ENCODE measurements at regions not wholly inside any gene's neighbourhood (a gene's known extent, or its start where the extent isn't known, plus 50 kb on each side); places are given as distances from the start of the nearest gene placed in this dataset.
"Not testable (repeated sequence)": the region's sequence is repeated elsewhere in the genome, so short reads cannot be mapped to it uniquely, and the experiment has no call there.

DNA sequence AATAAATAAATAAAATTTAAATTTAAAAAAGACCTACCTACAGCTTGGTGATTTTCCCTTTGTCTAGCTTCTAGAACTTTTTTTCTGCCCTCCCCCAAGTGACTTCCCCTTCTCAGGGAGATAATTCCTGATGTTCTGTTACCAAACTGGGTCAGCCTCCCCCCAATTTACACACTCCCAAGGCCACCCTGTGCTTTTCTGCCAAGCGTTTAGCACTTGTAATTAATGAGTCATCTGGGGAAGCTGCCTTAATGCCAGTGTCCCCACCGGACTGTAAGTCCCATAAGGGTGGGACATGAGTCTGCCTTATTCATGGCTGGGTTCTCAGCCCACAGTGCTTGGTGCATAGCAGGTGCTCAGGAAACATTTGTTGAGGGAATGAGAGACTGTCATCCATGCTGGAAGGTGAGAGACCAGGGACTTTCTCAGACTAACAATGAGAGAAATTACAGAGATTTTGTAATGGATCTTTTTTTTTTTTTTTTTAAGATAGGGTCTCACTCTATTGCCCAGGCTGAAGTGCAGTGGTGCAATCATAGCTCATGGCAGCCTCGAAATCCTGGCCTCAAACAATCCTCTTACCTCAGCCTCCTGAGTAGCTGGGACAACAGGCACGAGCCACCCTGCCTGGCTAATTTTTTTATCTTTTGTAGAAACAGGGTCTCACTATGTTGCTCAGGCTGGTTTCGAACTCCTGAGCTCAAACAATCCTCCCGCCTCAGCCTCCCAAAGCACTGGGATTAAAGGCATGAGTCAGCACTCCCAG is 106.8 kb downstream of the PHETA1 start:
- Mint-ChIP-seq H3K36me3 (ENCODE audit: low read depth) (no peaks in the 10 kb centered on the region), H3K9me3 (no peaks in the 10 kb centered on the region), H3K4me3 (no peak overlapping the region), H3K4me1 (peaks cover under 1% of the 10 kb centered on the region), H3K27ac (peak overlapping the region in 1 of 3 experiments; percentile 35), H3K27me3 (ENCODE audit: low read depth) (peaks cover 10% of the 10 kb centered on the region)
- TF ChIP-seq, protein P1, sequence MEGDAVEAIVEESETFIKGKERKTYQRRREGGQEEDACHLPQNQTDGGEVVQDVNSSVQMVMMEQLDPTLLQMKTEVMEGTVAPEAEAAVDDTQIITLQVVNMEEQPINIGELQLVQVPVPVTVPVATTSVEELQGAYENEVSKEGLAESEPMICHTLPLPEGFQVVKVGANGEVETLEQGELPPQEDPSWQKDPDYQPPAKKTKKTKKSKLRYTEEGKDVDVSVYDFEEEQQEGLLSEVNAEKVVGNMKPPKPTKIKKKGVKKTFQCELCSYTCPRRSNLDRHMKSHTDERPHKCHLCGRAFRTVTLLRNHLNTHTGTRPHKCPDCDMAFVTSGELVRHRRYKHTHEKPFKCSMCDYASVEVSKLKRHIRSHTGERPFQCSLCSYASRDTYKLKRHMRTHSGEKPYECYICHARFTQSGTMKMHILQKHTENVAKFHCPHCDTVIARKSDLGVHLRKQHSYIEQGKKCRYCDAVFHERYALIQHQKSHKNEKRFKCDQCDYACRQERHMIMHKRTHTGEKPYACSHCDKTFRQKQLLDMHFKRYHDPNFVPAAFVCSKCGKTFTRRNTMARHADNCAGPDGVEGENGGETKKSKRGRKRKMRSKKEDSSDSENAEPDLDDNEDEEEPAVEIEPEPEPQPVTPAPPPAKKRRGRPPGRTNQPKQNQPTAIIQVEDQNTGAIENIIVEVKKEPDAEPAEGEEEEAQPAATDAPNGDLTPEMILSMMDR (IDR thresholded peaks at IDR 0.05; ENCODE audit: unreplicated experiment in 3 of 3) = no peak

DNA sequence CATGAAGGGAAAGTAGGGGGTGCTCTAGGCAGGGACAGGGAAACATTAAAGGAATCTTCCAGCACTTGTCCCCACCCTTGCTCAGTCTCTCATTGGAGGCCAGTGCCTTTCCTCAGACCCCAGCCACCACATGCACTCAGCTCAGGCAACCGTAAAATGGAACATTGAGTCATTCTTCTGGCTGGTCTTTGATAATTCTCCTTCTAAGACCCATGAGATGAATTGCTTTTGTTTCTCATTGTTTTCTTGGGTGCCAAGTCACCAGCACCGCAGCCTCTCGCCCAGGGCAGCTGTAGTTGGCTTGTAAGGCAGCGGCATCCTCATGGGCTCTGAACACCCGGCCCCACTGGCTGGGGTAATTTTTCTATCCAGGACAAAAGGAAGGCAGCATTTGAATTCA is 108.2 kb downstream of the PHETA1 start:
- TF ChIP-seq, protein P1 (IDR thresholded peaks at IDR 0.05; ENCODE audit: unreplicated experiment in 3 of 3) = no peak
- no peak overlapping the region for H3K4me3 Mint-ChIP-seq
- H3K4me1 Mint-ChIP-seq = no peaks in the 10 kb centered on the region
- no peaks in the 10 kb centered on the region for H3K36me3 Mint-ChIP-seq (ENCODE audit: low read depth)
- peaks cover 16% of the 10 kb centered on the region for H3K27me3 Mint-ChIP-seq (ENCODE audit: low read depth)
- no peak overlapping the region for H3K27ac Mint-ChIP-seq
- no peaks in the 10 kb centered on the region for H3K9me3 Mint-ChIP-seq

GRCh38 chr12:111259231-111259630 is 109.7 kb downstream of the PHETA1 start:
- H3K36me3 Mint-ChIP-seq (ENCODE audit: low read depth) = no peaks in the 10 kb centered on the region
- H3K4me1 Mint-ChIP-seq = no peaks in the 10 kb centered on the region
- H3K4me3 Mint-ChIP-seq = no peak overlapping the region
- peaks cover 17% of the 10 kb centered on the region for H3K27me3 Mint-ChIP-seq (ENCODE audit: low read depth)
- TF ChIP-seq, protein P1 (IDR thresholded peaks at IDR 0.05; ENCODE audit: unreplicated experiment in 3 of 3) = no peak
- H3K9me3 Mint-ChIP-seq = no peaks in the 10 kb centered on the region
- H3K27ac Mint-ChIP-seq = no peak overlapping the region

DNA sequence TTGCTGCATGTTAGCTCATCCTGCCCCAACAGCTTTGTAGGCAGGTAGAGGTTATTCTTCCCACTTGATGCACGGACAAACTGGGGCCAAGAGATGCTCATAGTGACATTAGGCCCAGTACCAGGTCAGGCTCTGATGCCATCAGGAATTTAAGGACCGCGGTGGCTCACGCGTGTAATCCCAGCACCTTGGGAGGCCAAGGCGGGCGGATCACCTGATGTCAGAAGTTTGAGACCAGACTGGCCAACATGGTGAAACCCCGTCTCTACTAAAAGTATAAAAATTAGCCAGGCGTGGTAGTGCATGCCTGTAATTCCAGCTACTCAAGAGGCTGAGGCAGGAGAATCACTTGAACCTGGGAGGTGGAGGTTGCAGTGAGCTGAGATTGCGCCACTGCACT is 110.8 kb downstream of the PHETA1 start:
- H3K27me3 Mint-ChIP-seq (ENCODE audit: low read depth) = peaks cover 21% of the 10 kb centered on the region
- H3K4me3 Mint-ChIP-seq = not testable (repeated sequence)

DNA sequence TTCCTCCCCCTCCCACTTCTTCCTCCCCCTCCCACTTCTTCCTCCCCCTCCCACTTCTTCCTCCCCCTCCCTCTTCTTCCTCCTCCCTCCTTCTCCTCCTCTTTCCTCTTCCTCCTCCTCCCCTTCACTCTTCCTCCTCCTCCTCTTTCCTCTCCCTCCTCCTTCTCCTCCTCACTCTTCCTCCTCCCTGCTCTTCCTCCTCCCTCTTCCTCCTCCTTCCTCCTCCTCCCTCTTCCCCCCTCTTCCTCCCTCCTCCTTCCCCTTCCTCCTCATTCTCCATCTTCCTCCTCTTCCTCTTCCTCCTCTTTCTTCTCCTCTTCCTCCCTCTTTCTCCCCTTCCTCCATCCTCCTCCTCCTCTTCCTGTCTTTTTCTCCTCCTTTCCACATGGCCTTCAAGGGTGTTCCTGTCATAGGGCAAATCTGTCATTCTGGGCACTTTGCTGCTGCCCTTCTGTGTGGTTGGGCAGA is 111.4 kb downstream of the PHETA1 start:
- no peaks in the 10 kb centered on the region for H3K36me3 Mint-ChIP-seq (ENCODE audit: low read depth)
- peaks cover 27% of the 10 kb centered on the region for H3K27me3 Mint-ChIP-seq (ENCODE audit: low read depth)
- no peaks in the 10 kb centered on the region for H3K9me3 Mint-ChIP-seq
- H3K27ac Mint-ChIP-seq = no peak overlapping the region
- no peaks in the 10 kb centered on the region for H3K4me1 Mint-ChIP-seq
- no peak overlapping the region for H3K4me3 Mint-ChIP-seq
- TF ChIP-seq, protein P1 (IDR thresholded peaks at IDR 0.05; ENCODE audit: unreplicated experiment in 3 of 3) = no peak

More for the DNA sequence above, 110.8 kb downstream of the PHETA1 start:
- not testable (repeated sequence) for H3K4me1 Mint-ChIP-seq; H3K36me3 Mint-ChIP-seq (ENCODE audit: low read depth); H3K9me3 Mint-ChIP-seq; H3K27ac Mint-ChIP-seq

- H3K9me3 Mint-ChIP-seq = no peaks in the 10 kb centered on the region
- TF ChIP-seq, protein P1 (IDR thresholded peaks at IDR 0.05; ENCODE audit: unreplicated experiment in 3 of 3) = no peak
- H3K27me3 Mint-ChIP-seq (ENCODE audit: low read depth) = peaks cover 29% of the 10 kb centered on the region
- H3K4me1 Mint-ChIP-seq = no peaks in the 10 kb centered on the region
- H3K36me3 Mint-ChIP-seq (ENCODE audit: low read depth) = no peaks in the 10 kb centered on the region
- H3K27ac Mint-ChIP-seq = no peak overlapping the region
- H3K4me3 Mint-ChIP-seq = no peak overlapping the region
These were observed 112.1 kb downstream of the PHETA1 start for GRCh38 chr12:111256629-111257434.

Data from nephron (organoid).